Keratinocyte (primary cell): ENCODE measurements at regions not wholly inside any gene's neighbourhood (a gene's known extent, or its start where the extent isn't known, plus 50 kb on each side); places are given as distances from the start of the nearest gene placed in this dataset.
A peak's percentile ranks its signal among the peaks of the same experiment; 100 is the strongest.

ENCODE experiments used
- DNase-seq: peaks from one replicate; pipeline ENCODE4 v3.0.0-alpha.2; 2011; ENCODE audit warnings: low read depth, missing footprints, low spot score
- FAIRE-seq: peaks from 2 replicates; lab custom pipeline; 2011; peaks lifted over from hg19 to GRCh38; lab: Jason Lieb, UNC
- H2AFZ ChIP-seq: 2 replicates; pipeline ENCODE4 v1.6.0; 2012; ENCODE audit warnings: low read length, control low read depth, inconsistent platforms; ENCODE audit not compliant: control insufficient read depth
- H3K27ac ChIP-seq: 2 replicates; pipeline ENCODE4 v1.5.1; 2011; ENCODE audit warnings: low read length; ENCODE audit not compliant: control insufficient read depth, insufficient read depth
- H3K27me3 ChIP-seq: 3 replicates; pipeline ENCODE4 v1.6.0; 2011; ENCODE audit warnings: low read length; ENCODE audit not compliant: control insufficient read depth, insufficient read depth; ENCODE audit errors: extremely low read depth
- H3K36me3 ChIP-seq, 2 experiments: 2 replicates in 1 of 2; 3 replicates in 1 of 2; pipeline ENCODE4 v1.5.1; 2011; ENCODE audit warnings: low read length in 2 of 2, mild to moderate bottlenecking in 1 of 2; ENCODE audit not compliant: control insufficient read depth in 2 of 2, insufficient read depth in 2 of 2; ENCODE audit errors: extremely low read depth in 1 of 2
- H3K4me1 ChIP-seq: 3 replicates; pipeline ENCODE4 v1.5.1; 2011; ENCODE audit warnings: low read length; ENCODE audit not compliant: control insufficient read depth, insufficient read depth; ENCODE audit errors: extremely low read depth
- H3K4me2 ChIP-seq: 3 replicates; pipeline ENCODE4 v1.6.0; 2011; ENCODE audit warnings: low read depth, low read length; ENCODE audit not compliant: control insufficient read depth, insufficient read depth; ENCODE audit errors: extremely low read depth
- H3K4me3 ChIP-seq, 3 experiments: fragments of 200-600 bp in 1 of 3; sonication (generic) in 1 of 3; 2 replicates in 2 of 3; 3 replicates in 1 of 3; pipeline ENCODE4 v1.5.1; 2011 to 2016; ENCODE audit warnings: low read length in 3 of 3, mild to moderate bottlenecking in 3 of 3, control low read depth in 2 of 3, inconsistent platforms in 1 of 3, low read depth in 1 of 3, mixed read lengths in 1 of 3, mixed run types in 1 of 3, moderate library complexity in 1 of 3; ENCODE audit not compliant: control insufficient read depth in 2 of 3, insufficient read depth in 2 of 3; ENCODE audit errors: extremely low read depth in 1 of 3
- H3K79me2 ChIP-seq: 2 replicates; pipeline ENCODE4 v1.6.0; 2012; ENCODE audit warnings: low read length; ENCODE audit not compliant: control insufficient read depth, insufficient read depth
- H3K9ac ChIP-seq: 3 replicates; pipeline ENCODE4 v1.6.0; 2011; ENCODE audit warnings: low read length; ENCODE audit not compliant: control insufficient read depth, insufficient read depth; ENCODE audit errors: extremely low read depth
- H3K9me1 ChIP-seq: 3 replicates; pipeline ENCODE4 v1.6.0; 2011; ENCODE audit warnings: low read length; ENCODE audit not compliant: control insufficient read depth, insufficient read depth; ENCODE audit errors: extremely low read depth
- H3K9me3 ChIP-seq: 2 replicates; pipeline ENCODE4 v1.5.1; 2012; ENCODE audit warnings: low read depth, low read length; ENCODE audit not compliant: control insufficient read depth
- H4K20me1 ChIP-seq: 3 replicates; pipeline ENCODE4 v1.6.0; 2011; ENCODE audit warnings: low read length; ENCODE audit not compliant: control insufficient read depth, insufficient read depth; ENCODE audit errors: extremely low read depth
- EZH2 ChIP-seq: IDR thresholded peaks from one replicate; pipeline ENCODE4 v1.6.1; 2012; ENCODE audit warnings: inconsistent platforms, mild to moderate bottlenecking, low read length, moderate library complexity
- dilution Hi-C: fragments of 300-500 bp; cut with MboI; formaldehyde crosslinking; loops from one replicate; pipeline ENCODE4 v1.7.0; 2020; ENCODE audit warnings: low sequenced_read_pairs; ENCODE audit not compliant: extremely low pct_ligation_motif_present
- TF ChIP-seq, protein P1 (sequence below), 3 experiments: IDR thresholded peaks in 1 of 3; conservative IDR thresholded peaks in 1 of 3; optimal IDR thresholded peaks in 1 of 3; 2 replicates in 2 of 3; 3 replicates in 1 of 3; pipeline versions ENCODE3 to v1.5.1; 2011; ENCODE audit warnings: low read length in 3 of 3, mild to moderate bottlenecking in 3 of 3, moderate library complexity in 2 of 3, control low read depth in 1 of 3, inconsistent platforms in 1 of 3; ENCODE audit not compliant: insufficient read depth in 2 of 3; ENCODE audit errors: extremely low read depth in 1 of 3

DNA sequence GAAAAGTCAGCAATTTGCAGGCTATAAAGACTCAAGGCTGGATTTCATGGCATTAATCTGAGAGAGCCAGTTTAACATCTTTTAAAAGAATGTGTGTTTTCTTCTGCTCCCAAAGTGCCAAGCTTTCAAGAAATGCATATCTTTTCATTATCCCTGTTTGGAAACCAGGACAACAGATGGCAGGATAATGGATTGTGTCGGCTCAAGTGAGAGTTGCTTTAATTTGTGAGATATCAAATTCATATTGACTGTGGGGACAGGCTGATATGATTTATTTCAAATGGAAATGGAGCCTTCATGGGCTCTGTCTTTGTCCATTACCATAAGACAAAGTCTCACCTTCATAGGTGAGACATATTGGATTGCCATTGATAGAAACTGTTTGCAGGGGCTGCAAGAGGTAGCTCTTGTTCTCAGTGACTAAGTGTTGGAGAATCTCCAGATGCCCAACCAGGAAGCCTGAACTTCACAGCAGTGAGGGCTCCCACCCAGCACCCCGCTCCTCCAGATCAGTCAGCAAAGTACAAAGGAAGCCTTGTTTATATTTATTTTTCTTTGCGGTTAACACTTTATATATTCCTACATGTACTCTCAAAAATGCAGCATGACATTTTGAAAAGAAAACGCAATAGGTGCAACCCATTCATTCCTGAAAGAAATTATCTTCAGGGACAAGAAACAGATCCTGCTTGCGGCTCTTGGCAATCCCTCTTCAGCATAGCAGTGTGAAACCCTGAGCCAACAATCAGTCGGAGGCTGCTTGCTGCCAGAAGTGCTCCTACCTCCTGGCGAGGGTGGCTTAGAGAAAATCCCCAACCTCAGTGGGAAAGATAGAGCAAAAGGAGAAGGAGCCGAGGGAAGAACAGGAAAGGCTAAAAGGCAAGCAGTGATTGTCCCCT is 65.8 kb upstream of the ATL2 start:
- no peaks in the 10 kb centered on the region for H4K20me1 ChIP-seq
- peak; percentile 67 for DNase-seq

DNA sequence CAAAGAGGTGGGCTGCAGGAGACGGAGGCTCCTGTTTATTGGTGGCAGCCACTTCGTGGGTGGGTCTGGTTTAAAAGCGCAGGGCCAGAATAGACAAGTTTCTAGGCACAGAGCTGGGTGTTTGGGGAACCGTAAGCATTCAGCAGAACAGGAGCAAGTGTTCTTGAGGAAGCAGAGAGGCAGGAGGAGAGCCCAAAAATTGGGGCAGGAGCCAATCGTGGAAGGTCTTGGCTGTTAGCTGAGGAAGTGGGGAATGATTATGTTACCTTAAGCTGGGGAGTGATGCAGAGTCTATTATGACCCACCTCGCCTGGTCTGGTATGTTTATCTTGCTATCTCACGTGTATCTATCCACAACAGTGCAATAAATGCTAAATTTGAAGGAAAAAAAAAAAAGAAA is 64.3 kb upstream of the ATL2 start:
- H3K27ac ChIP-seq: no peak overlapping the region
- H3K36me3 ChIP-seq: no peaks in the 10 kb centered on the region
- no peaks in the 10 kb centered on the region for H3K27me3 ChIP-seq
- no peaks in the 10 kb centered on the region for H4K20me1 ChIP-seq
- H2AFZ ChIP-seq: peak overlapping the region; percentile 50
- TF ChIP-seq, protein P1, sequence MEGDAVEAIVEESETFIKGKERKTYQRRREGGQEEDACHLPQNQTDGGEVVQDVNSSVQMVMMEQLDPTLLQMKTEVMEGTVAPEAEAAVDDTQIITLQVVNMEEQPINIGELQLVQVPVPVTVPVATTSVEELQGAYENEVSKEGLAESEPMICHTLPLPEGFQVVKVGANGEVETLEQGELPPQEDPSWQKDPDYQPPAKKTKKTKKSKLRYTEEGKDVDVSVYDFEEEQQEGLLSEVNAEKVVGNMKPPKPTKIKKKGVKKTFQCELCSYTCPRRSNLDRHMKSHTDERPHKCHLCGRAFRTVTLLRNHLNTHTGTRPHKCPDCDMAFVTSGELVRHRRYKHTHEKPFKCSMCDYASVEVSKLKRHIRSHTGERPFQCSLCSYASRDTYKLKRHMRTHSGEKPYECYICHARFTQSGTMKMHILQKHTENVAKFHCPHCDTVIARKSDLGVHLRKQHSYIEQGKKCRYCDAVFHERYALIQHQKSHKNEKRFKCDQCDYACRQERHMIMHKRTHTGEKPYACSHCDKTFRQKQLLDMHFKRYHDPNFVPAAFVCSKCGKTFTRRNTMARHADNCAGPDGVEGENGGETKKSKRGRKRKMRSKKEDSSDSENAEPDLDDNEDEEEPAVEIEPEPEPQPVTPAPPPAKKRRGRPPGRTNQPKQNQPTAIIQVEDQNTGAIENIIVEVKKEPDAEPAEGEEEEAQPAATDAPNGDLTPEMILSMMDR (optimal IDR thresholded peaks at IDR 0.05 in 1 of 3, IDR thresholded peaks at IDR 0.05 in 1 of 3, conservative IDR thresholded peaks at IDR 0.05 in 1 of 3; ENCODE audit: extremely low read depth in 1 of 3, insufficient read depth in 2 of 3, low read length in 3 of 3): no peak
- no peak for TF ChIP-seq EZH2
- H3K4me3 ChIP-seq: no peak overlapping the region
- H3K9me1 ChIP-seq: peaks cover 3% of the 10 kb centered on the region
- no peak overlapping the region for H3K9ac ChIP-seq
- no peaks in the 10 kb centered on the region for H3K9me3 ChIP-seq
- DNase-seq: no peak
- dilution Hi-C loops: no loop called here
- FAIRE-seq: no peak
- H3K4me2 ChIP-seq: no peak overlapping the region
- peaks cover 69% of the 10 kb centered on the region for H3K4me1 ChIP-seq
- no peaks in the 10 kb centered on the region for H3K79me2 ChIP-seq

More for the DNA sequence above, 65.8 kb upstream of the ATL2 start:
- Histone ChIP-seq H3K79me2 (no peaks in the 10 kb centered on the region), H2AFZ (peak overlapping the region; percentile 66), H3K27ac (peak overlapping the region; percentile 78), H3K9ac (peak overlapping the region; percentile 63), H3K36me3 (no peaks in the 10 kb centered on the region), H3K9me3 (no peaks in the 10 kb centered on the region), H3K4me1 (peaks cover 75% of the 10 kb centered on the region), H3K9me1 (peaks cover 3% of the 10 kb centered on the region), H3K4me2 (peak overlapping the region; percentile 78), H3K4me3 (peak overlapping the region in 2 of 3 experiments; percentile 12 to 23), H3K27me3 (no peaks in the 10 kb centered on the region)
- dilution Hi-C loops: no loop called here
- TF ChIP-seq, protein P1 (optimal IDR thresholded peaks at IDR 0.05 in 1 of 3, IDR thresholded peaks at IDR 0.05 in 1 of 3, conservative IDR thresholded peaks at IDR 0.05 in 1 of 3; ENCODE audit: extremely low read depth in 1 of 3, insufficient read depth in 2 of 3, low read length in 3 of 3): no peak
- TF ChIP-seq EZH2: no peak
- FAIRE-seq: peak; percentile 77
